GM19395 (cell line): ENCODE measurements at regions not wholly inside any gene's neighbourhood (a gene's known extent, or its start where the extent isn't known, plus 50 kb on each side); places are given as distances from the start of the nearest gene placed in this dataset.

Experiments used
- ATAC-seq: cut with Tn5 transposase; IDR thresholded peaks from one replicate; pipeline ENCODE4 v1.9.1; 2021; ENCODE audit warnings: mild to moderate bottlenecking, moderate library complexity; ENCODE audit not compliant: unreplicated experiment

DNA sequence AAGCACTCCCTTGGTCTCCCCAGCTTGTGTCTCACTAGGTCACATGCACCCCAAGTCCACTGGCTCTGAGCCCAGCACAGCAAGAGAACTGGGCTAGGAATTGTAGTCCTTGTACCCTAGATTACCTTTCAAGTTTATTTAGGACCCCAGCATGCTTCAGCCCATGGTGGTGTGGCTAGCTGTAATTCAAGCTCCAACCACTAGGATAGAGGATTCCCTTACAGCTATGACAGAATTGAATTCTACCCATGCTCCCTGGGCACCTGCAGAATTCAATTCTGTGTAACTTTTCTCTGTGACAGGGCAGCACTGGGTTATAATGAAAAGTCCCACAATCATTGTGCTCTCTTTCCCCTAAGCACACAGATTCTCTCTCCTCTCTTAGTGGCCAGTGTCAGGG, 253.8 kb upstream of the DMD start:
- ATAC-seq, result no peak

DNA sequence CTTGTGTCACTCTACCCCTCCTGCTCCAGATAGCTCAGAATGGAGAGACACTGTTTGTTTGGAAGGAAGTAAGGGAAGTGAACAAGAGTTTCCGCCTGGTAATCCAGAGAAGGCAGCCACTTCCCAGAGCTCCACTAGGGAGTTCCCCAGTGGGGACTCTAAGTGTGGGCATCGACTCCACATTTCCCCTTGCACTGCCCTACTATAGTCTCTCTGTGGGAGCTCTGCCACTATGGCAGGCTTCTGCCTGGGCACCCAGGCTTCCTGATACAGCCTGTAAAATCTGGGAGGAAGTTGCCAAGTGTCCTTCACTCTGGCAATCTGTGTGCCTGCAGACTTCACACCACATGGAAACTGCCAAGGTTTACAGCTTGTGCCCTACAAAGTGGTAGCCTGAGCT, 245.8 kb upstream of the DMD start:
- no peak for ATAC-seq

DNA sequence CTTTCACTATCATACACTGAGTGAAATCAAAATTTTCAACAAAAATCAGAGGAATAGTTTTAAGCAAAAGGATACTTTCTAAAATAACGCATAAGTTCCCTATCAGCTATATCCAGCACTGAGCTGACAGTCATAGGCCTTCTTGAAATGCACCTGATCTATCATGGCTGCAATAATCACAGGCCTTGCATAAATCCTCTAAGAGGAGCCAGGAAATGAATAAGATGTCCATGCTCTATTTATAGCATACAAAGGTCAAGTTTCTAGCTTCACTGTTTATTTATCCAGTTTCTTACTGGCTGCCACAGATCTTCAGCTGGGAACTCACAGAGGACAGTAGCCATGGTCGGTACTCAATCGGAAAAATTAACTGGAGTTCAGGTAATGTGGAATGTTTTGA, 235.9 kb upstream of the DMD start:
- ATAC-seq, result no peak

DNA sequence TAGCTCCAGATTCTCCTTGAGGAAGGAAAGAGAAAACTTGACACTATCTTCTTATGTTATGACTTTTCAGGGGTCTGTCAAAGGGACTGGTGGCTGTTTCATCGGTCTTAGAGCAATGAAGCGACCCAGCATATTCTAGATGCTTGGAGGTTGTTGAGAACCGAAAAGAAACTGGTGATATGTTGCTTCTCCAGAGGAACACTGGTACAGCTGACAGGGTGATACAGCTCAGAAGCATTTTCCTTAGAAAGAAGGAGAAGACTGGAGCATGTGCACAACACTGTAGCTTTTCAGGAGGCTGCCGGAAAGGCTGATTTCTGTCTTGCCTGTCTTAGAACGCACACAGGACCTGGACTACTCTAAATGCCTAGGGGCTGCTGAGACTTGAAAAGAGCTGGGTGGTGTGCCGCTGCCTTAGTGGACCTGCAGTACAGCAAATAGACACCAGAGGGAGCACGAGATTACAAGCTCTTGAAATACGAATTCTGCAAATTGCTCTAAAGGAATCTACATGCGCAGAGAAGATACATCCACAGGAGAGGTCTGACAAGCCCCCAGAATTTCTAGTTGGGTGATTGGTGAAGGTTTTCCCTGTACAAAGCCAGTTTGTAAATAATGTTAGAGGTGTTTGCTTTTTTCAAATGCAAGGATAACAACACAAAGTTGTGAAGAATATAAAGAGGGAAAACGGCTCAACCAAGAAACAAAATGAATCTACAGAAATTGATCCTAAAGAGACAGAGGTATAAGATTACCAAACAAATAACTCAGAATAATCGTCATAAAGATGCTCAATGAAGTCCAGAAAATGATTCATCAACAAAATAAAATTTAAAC, 223.1 kb upstream of the DMD start:
- ATAC-seq, result peak; percentile 88

DNA sequence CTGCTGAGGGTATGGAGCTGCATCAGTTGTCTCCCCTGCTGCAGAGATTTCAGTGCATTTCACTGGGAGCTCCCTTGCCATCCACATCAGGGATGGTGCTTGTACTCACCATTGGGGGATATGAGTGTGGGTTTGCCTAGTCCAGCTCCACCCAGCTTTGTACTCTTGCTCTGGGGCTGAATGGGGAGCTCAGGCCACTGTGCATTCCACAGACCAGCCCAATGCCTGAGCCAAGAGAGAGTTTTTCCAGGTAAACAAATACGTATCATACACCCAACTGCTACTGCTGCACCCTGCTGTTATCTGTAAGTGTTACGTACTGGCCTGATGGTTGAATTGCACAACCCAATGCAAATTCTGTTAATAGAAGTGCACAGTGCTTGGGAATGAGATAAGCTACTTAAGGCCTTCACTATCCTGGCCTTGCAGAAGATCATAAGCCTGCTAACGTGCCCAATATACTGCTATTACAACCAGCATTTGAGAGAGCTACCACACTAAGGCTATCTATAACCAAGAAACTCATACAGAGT, 205.0 kb upstream of the DMD start:
- ATAC-seq, result no peak

DNA sequence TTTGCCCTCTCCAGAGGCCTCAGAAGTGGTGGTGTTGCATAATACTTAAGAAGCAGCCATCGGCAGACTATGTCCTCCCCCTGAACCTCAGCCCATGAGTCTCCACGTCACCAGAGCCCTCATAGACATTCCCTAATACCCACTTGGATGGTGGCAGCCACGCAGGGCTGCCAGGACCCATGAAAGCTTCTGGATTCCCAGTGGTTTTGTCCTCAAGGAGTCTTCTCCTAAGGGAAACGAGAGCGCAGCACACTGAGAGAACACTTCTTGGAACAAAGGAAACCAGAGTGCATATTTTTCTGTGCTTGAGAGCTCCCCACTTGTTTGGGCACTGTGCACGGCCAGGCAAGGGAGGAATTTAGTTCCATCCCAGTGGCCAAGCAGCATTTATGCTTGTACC, 204.1 kb upstream of the DMD start:
- ATAC-seq, result no peak

DNA sequence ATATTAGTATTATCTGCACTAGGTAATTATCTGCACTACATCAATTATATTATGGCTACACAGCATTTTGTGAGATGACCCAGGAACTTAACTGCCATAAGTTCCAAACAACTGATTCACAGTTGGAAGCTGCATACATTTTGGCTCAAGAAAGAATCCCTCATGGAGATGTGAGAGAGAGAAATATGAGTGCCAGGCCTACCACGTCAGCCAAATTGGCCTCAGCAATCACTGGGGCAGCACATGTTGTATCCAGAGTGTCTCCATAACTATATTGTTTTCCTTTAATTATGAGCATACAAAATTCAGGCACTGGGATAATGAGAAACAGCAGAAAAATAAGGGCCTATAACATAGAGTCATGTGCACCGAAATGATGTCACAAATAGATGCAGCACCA, 174.2 kb upstream of the DMD start:
- ATAC-seq, result no peak

DNA sequence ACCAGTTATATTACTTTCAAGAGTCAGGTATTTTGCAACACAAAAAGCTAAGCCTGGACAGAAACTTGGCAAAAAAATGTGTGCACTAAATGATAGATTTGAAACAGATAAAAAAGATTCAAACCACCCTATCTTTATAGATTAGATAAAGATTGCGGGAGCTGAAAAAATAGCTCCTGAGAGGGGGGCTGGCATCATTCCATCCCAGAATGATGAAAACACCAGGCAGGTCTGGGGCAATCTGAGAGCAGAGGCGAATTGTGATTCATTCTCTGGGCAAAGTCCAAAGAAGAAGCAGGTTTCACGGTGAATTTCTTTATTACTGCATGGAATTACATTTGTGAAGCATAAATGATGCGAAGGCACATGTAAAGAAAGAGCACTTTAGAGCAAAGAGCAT, 168.5 kb upstream of the DMD start:
- ATAC-seq, result no peak

DNA sequence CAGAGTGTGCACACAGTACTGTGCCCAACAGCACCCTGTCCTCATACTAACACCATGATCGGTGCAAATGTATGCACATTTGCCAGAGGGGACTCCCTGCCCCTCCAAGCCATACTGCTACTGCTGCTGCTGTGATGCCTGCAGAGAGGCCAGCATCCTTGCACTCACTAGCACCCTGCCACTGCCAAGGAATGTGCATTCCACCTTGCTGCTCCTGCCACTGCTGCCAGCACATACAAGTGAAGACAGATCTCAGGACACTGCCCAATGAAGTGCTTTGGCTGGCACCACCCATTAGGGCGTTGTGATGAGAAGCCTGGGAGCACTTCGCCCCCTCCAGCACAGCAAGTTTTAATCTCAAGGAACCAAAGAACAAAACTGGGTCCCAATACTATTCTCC, 146.3 kb upstream of the DMD start:
- ATAC-seq, result no peak

DNA sequence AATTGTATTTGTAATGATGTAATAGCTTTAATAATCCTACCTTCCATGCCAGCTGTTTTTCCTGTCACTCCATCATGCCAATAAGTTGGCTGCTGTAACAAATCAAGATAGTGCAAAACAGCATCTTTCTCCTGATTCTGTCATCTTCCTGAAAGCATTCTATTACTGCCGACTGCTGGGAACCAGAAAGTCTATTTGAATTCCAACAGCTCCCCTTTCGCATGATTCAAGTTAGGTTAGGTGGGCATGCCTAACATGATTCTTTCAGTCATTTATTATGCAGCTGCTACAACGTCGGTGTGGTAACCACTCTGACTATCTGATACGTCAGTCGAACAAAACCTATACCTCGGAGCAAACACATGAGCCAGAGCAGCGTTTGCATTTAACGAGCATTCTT, 127.9 kb upstream of the DMD start:
- ATAC-seq, result no peak

DNA sequence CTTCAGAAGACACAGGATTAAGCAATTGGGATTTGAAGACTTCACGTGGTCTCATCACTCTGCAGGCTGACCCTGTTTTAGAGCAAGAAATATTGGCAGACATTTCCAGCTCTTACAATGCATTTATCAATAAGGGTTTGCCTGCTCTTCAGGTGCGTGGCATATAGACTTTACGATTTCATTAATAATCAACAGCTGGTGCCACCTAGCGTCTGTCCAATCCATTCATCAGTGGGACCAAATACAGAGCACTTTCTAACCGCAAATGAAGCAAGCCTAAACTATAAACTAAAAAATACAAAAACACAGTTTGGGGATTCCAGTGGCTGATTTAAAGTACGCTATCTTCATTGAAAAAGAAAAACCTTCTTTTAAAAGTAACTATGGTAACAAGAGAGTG, 125.4 kb upstream of the DMD start:
- ATAC-seq, result peak; percentile 68

DNA sequence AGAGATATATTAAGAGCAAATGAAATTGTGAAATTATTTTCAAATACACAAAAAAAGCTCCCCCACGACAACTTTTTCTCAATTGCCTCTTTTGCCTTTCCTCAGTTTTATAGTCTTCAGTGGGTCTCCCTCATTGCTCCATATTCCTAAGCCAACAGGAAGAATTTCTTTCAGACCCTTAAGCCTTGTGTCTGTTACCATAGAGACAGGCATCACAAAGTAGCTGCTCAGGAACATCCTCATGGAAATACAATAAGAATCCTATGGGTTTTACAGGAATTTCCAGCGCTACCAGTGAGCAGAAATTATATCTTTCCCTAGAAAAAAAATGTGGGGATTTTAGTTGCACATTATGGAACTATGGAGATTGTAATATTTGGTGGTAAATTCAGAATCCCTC, 121.9 kb upstream of the DMD start:
- ATAC-seq, result no peak

DNA sequence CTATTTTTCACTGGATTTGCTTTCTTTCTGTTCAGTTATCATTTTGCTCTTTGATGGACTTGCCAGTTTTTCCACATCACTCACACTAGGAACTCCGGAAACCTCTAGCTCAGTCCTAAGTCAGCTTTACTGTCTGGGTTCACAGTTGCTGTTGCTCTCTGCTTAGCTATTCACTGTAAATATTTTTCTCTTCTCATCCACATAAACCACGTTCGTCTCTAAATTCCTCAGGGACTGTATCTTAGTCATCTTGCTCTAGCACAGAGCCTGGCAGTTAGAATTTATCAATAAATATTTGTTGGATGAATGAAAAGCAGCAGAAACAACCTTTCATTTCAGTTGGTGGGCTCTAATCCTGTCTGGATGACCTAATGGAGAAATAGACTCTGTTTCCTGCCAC, 119.4 kb upstream of the DMD start:
- no peak for ATAC-seq

DNA sequence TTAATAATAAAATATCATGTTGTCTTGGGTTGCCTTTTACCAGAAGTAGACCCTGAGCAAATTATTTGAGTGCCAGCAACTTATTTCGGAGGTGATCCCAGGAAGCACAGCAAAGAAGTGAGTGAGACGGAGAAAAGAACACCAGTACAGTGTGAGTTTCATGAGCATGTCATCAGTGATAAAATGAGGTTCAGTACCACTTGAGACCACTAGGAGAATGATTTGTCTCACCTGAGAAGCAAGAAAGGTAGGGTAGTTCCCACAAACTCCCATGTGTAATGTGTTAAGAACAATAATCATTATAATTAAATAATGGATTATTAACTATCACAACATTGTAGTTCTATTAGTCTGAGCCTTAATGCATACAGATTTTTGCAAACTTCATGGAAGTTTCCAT, 112.8 kb upstream of the DMD start:
- ATAC-seq, result no peak

DNA sequence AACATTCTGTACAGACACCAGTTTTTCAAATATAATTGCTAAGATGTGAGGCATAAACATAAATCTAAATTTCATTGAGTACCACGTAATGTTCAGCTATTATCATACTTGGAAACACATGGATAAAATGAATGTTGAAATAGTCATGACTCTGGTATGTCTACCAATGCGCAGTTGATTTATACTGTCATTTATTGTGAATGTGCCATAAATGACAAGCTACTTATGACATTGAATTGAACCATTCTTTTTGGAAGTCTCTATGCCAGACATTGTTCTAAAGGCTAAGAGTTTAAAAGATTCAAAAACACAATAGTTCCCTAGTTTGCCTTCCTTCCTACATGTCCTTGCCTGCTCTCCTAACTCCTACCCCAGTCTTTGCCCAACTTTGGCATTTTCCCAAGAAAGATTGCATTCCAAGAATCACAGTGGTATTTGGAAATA, 96.6 kb upstream of the DMD start:
- no peak for ATAC-seq

DNA sequence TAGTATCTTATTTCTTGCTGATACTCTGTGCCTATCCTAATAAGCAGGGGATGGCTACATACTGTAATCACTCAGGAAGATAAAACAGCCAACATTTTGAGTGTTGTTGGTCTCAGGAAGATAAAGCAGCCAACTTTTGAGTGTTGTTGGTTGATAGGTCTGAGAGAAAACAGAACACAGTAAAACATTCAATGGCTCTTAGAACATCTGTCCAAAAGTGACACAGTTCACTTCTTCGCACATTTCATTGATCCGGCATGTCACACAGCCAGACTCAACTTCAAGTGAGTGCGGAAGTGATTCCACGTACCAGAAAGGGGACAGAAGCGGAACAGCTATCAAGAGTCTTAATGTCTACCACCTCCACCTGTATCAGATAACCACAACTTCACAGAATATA, 87.3 kb upstream of the DMD start:
- ATAC-seq, result no peak

DNA sequence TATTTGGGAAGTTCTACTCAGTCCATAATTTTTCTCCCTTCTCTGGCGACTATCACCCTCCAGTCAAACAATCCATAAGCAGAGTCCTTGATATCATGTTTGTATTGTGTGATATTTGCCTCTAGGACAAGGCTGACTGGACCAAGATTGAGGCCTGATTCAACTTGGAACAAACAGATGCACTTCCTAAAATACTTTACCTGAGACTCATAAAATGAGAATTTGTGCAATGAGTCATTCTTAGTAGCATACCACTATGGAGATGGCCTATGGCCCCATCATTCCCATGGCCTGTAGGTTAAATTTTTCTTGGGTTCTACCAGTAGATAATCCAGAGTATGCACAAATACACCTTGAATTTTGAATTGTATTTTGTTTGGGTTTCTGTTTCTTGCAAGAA, 74.2 kb upstream of the DMD start:
- ATAC-seq, result no peak

DNA sequence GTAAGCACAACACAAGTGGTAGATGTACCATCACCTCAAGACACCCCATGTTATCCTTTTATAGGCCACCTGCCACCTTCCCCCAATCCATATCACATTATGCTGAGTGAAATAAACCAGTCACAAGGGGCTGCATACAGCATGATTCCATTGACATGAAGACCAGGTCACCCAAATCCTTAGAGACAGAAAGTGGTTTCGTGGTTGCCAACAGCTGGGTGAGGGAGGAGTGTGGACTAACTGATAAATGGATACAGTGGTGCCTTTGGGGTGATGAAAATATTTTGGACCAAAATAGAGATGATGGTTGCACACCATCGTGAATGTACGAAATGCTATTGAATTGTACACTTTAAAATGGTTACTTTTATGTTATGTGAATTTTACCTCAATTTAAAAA, 65.7 kb upstream of the DMD start:
- ATAC-seq, result no peak

DNA sequence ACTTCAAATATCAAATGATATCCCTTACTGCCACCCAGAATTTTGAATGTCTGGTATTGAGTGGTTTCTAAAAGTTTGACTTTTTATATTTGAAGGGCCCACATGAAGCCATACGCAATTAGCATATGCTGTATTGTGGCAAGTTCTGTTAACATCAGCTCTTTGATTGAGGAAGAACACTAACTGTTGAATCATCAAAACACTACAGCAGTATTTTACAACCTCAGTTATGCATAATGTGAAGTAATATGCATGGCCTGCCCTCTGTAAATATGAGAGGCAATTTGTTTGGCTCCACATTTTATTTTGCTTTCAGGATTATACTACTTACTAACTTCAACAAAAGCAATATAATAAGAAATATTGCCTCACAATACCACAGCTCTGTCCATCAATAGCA, 62.2 kb upstream of the DMD start:
- ATAC-seq, result no peak

DNA sequence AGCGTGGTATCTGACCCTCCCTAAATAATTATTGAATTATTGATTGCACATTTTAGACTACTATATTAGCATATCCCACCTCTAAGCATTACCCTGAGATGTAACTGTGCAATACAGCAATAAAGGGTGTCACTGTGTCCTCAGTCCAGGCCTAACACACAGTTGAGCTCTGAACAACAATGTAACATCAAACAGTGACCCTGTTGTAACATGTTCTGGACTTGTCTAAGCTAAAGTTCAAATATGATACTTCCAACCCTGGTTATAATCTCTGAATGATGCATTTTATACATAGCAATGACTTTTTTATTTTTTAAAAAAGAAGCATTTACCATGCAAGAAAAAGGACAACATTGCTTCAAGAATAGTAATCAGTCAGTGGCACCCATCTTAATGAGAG, 61.6 kb upstream of the DMD start:
- no peak for ATAC-seq
